ENCODE measurements at regions not wholly inside any gene's neighbourhood (a gene's known extent, or its start where the extent isn't known, plus 50 kb on each side); places are given as distances from the start of the nearest gene placed in this dataset.

GRCh38 chr14:61145034-61145902 is 135.9 kb downstream of the TMEM30B start:
- Mint-ChIP-seq H3K27ac (no peak overlapping the region), H3K9me3 (peaks cover 50% of the 10 kb centered on the region), H3K4me1 (no peaks in the 10 kb centered on the region), H3K27me3 (ENCODE audit: insufficient read depth, low read depth, poor library complexity) (peaks cover 2% of the 10 kb centered on the region), H3K36me3 (ENCODE audit: low read depth) (peaks cover 43% of the 10 kb centered on the region), H3K4me3 (no peak overlapping the region)
- ATAC-seq: no peak
- H3K27ac ChIP-seq (ENCODE audit: low read depth): no peak overlapping the region
- TF ChIP-seq ZNF114 (CRISPR knock-in tag; IDR thresholded peaks at IDR 0.05): no peak
- no peak for TF ChIP-seq EZH2phosphoT487 (IDR thresholded peaks at IDR 0.05; ENCODE audit: unreplicated experiment)
- TF ChIP-seq ZNF462 (CRISPR knock-in tag; IDR thresholded peaks at IDR 0.05): no peak
- TF ChIP-seq NANOG (IDR thresholded peaks at IDR 0.05; ENCODE audit: borderline replicate concordance): no peak
- TF ChIP-seq ETS1 (IDR thresholded peaks at IDR 0.05): no peak
- TF ChIP-seq STAT1 (IDR thresholded peaks at IDR 0.05; ENCODE audit: unreplicated experiment): no peak
- no peak for TF ChIP-seq EZH2 (IDR thresholded peaks at IDR 0.05; ENCODE audit: low read depth, unreplicated experiment)
- TF ChIP-seq JUNB (IDR thresholded peaks at IDR 0.05; ENCODE audit: unreplicated experiment): no peak
- no peak for TF ChIP-seq CTCF (conservative IDR thresholded peaks at IDR 0.05; ENCODE audit: low read depth in 2 of 2)
- no peak for TF ChIP-seq REST (IDR thresholded peaks at IDR 0.05; ENCODE audit: unreplicated experiment)
- TF ChIP-seq CREB1 (CRISPR knock-in tag; IDR thresholded peaks at IDR 0.05; ENCODE audit: low read depth): no peak
- TF ChIP-seq ZNF331 (CRISPR knock-in tag; IDR thresholded peaks at IDR 0.05; ENCODE audit: low read depth): no peak
- TF ChIP-seq POLR2AphosphoS5 (IDR thresholded peaks at IDR 0.05; ENCODE audit: low read depth): no peak
- H4K20me1 ChIP-seq (replicated peaks; ENCODE audit: insufficient read depth): no peaks in the 10 kb centered on the region
- H3K4me2 ChIP-seq: no peak overlapping the region
- no peak overlapping the region for H2AFZ ChIP-seq
- peaks cover 10% of the 10 kb centered on the region; the same call in 1 of the 2 replicates for H3K36me3 ChIP-seq (ENCODE audit: insufficient read depth)
- H3K4me3 ChIP-seq: no peak overlapping the region
- H3F3A ChIP-seq (replicated peaks; ENCODE audit: low read depth): no peaks in the 10 kb centered on the region
- H3K79me2 ChIP-seq (replicated peaks; ENCODE audit: insufficient read depth): no peaks in the 10 kb centered on the region
- no peaks in the 10 kb centered on the region for H3K27me3 ChIP-seq (ENCODE audit: insufficient read depth)
- no peak for DNase-seq (ENCODE audit: low spot score)
- H3K9me2 ChIP-seq (ENCODE audit: insufficient read depth): peaks cover 9% of the 10 kb centered on the region; the same call in 1 of the 2 replicates
- no peaks in the 10 kb centered on the region for H3K4me1 ChIP-seq (ENCODE audit: insufficient read depth)

All from GM23338 (cell line).